GM10266 (cell line): ENCODE measurements at regions not wholly inside any gene's neighbourhood (a gene's known extent, or its start where the extent isn't known, plus 50 kb on each side); places are given as distances from the start of the nearest gene placed in this dataset.
"Not testable (repeated sequence)": the region's sequence is repeated elsewhere in the genome, so short reads cannot be mapped to it uniquely, and the experiment has no call there.

Experiments
- DNase-seq: peaks from one replicate; pipeline ENCODE4 v3.0.0; 2012; ENCODE audit errors: extremely low spot score
- CTCF ChIP-seq: IDR thresholded peaks from 2 replicates; pipeline ENCODE4 v1.5.1; 2012; ENCODE audit warnings: mild to moderate bottlenecking, low read depth; ENCODE audit not compliant: control insufficient read depth, insufficient read depth; ENCODE audit errors: missing control alignments

- no peak for DNase-seq
- no peak for TF ChIP-seq CTCF
These were observed 401.1 kb upstream of the FOXG1 start for GRCh38 chr14:28365510-28365909.

- no peak for DNase-seq
- no peak for TF ChIP-seq CTCF
These were observed 392.9 kb upstream of the FOXG1 start for GRCh38 chr14:28373721-28374120.

- no peak for DNase-seq
- TF ChIP-seq CTCF, result no peak
These were observed 391.3 kb upstream of the FOXG1 start for GRCh38 chr14:28375295-28375694.

- no peak for DNase-seq
- no peak for TF ChIP-seq CTCF
These were observed 384.9 kb upstream of the FOXG1 start for GRCh38 chr14:28381656-28382055.

GRCh38 chr14:28382444-28383190 lies 384.0 kb upstream of the FOXG1 start:
- no peak for DNase-seq

GRCh38 chr14:28398506-28398905 lies 368.1 kb upstream of the FOXG1 start:
- no peak for DNase-seq
- no peak for TF ChIP-seq CTCF

More at GRCh38 chr14:28382444-28383190, 384.0 kb upstream of the FOXG1 start:
- TF ChIP-seq CTCF, result no peak

- not testable (repeated sequence) for DNase-seq
These were observed 364.9 kb upstream of the FOXG1 start for GRCh38 chr14:28401705-28402104.

GRCh38 chr14:28406196-28406595 lies 360.4 kb upstream of the FOXG1 start:
- TF ChIP-seq CTCF, result no peak

More at GRCh38 chr14:28406196-28406595, 360.4 kb upstream of the FOXG1 start:
- DNase-seq, result no peak
